ENCODE measurements at regions not wholly inside any gene's neighbourhood (a gene's known extent, or its start where the extent isn't known, plus 50 kb on each side); places are given as distances from the start of the nearest gene placed in this dataset.

- no peak for TF ChIP-seq CTCF (IDR thresholded peaks at IDR 0.05; ENCODE audit: insufficient read depth, low read depth, low read length, missing control alignments)
- H3K4me3 ChIP-seq (ENCODE audit: low read depth, low read length) = no peak overlapping the region
- DNase-seq (ENCODE audit: low read depth) = no peak
Measured at GRCh38 chr4:130484826-130485225, 1388.9 kb downstream of the C4orf33 start.

GRCh38 chr4:130485371-130485770 is 1389.4 kb downstream of the C4orf33 start:
- DNase-seq (ENCODE audit: low read depth) = no peak
- no peak for TF ChIP-seq CTCF (IDR thresholded peaks at IDR 0.05; ENCODE audit: insufficient read depth, low read depth, low read length, missing control alignments)
- no peak overlapping the region for H3K4me3 ChIP-seq (ENCODE audit: low read depth, low read length)

- no peak for DNase-seq (ENCODE audit: low read depth)
- no peak overlapping the region for H3K4me3 ChIP-seq (ENCODE audit: low read depth, low read length)
- no peak for TF ChIP-seq CTCF (IDR thresholded peaks at IDR 0.05; ENCODE audit: insufficient read depth, low read depth, low read length, missing control alignments)
Measured at GRCh38 chr4:130486186-130486585, 1390.2 kb downstream of the C4orf33 start.

- no peak for DNase-seq (ENCODE audit: low read depth)
- H3K4me3 ChIP-seq (ENCODE audit: low read depth, low read length) = no peak overlapping the region
- no peak for TF ChIP-seq CTCF (IDR thresholded peaks at IDR 0.05; ENCODE audit: insufficient read depth, low read depth, low read length, missing control alignments)
Measured at GRCh38 chr4:130486841-130487240, 1390.9 kb downstream of the C4orf33 start.

GRCh38 chr4:130510661-130511060 is 1414.7 kb downstream of the C4orf33 start:
- H3K4me3 ChIP-seq (ENCODE audit: low read depth, low read length) = no peak overlapping the region
- TF ChIP-seq CTCF (IDR thresholded peaks at IDR 0.05; ENCODE audit: insufficient read depth, low read depth, low read length, missing control alignments) = no peak
- DNase-seq (ENCODE audit: low read depth) = no peak

GRCh38 chr4:130511776-130512175 is 1415.8 kb downstream of the C4orf33 start:
- TF ChIP-seq CTCF (IDR thresholded peaks at IDR 0.05; ENCODE audit: insufficient read depth, low read depth, low read length, missing control alignments) = no peak
- H3K4me3 ChIP-seq (ENCODE audit: low read depth, low read length) = no peak overlapping the region
- no peak for DNase-seq (ENCODE audit: low read depth)

- no peak for DNase-seq (ENCODE audit: low read depth)
- H3K4me3 ChIP-seq (ENCODE audit: low read depth, low read length) = no peak overlapping the region
- TF ChIP-seq CTCF (IDR thresholded peaks at IDR 0.05; ENCODE audit: insufficient read depth, low read depth, low read length, missing control alignments) = no peak
Measured at GRCh38 chr4:130524057-130524456, 1428.1 kb downstream of the C4orf33 start.

Data from GM12865 (cell line).